ENCODE measurements at regions not wholly inside any gene's neighbourhood (a gene's known extent, or its start where the extent isn't known, plus 50 kb on each side); places are given as distances from the start of the nearest gene placed in this dataset.

DNA sequence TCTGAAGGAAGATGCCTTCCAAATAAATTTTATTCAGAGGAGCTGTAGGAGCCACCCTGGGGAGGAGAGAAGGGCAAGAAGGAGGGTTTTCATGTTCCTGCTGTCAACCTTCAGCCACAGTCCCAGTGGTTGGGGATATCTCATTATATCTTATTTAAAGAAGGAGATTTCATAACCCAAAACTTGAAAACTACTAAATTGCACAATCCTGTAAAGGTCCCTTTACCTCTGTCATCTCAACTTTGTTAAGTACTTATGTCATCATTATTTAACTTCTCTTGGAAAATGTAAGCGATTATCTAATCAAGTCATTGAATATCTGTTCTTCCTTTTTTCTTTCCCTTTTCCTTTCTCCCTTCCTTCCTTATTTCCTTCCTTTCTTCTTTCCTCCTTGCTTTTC, 794.5 kb upstream of the IGFBP3 start:
- Histone ChIP-seq H2BK12ac (ENCODE audit: low read depth, low read length) (no peak overlapping the region), H2AK5ac (ENCODE audit: low read depth, low read length) (no peak overlapping the region), H2AFZ (ENCODE audit: low read length) (no peak overlapping the region), H3K9ac (replicated peaks in 1 of 4; ENCODE audit: extremely low read depth in 1 of 4, low read depth in 3 of 4, low read length in 3 of 4) (no peak overlapping the region), H3K23ac (ENCODE audit: insufficient read length) (no peak overlapping the region), H3K4me2 (ENCODE audit: insufficient read depth in 1 of 2, low read depth in 2 of 2, low read length in 2 of 2) (no peak overlapping the region), H3K4me3 (ENCODE audit: extremely low read depth in 1 of 4, insufficient read depth in 2 of 4, low read depth in 3 of 4, low read length in 4 of 4) (no peak overlapping the region), H3K56ac (replicated peaks; ENCODE audit: insufficient read length, low read depth, low read length) (no peak overlapping the region), H3K4me1 (replicated peaks in 1 of 4; ENCODE audit: control insufficient read depth in 3 of 4, insufficient read depth in 4 of 4, low read length in 3 of 4) (no peaks in the 10 kb centered on the region), H2BK120ac (replicated peaks; ENCODE audit: low read depth, low read length) (no peak overlapping the region), H3K14ac (ENCODE audit: insufficient read length) (no peak overlapping the region), H4K91ac (replicated peaks; ENCODE audit: insufficient read length, low read length) (no peak overlapping the region), H2BK15ac (ENCODE audit: low read length) (no peak overlapping the region), H3K27ac (ENCODE audit: low read depth, low read length) (no peak overlapping the region), H2BK5ac (ENCODE audit: low read depth, low read length) (no peak overlapping the region), H3K27me3 (replicated peaks in 1 of 4; ENCODE audit: control insufficient read depth in 3 of 4, extremely low read depth in 1 of 4, insufficient read depth in 3 of 4, low read length in 3 of 4) (no peaks in the 10 kb centered on the region), H3K79me1 (ENCODE audit: low read depth, low read length) (no peaks in the 10 kb centered on the region), H3K18ac (ENCODE audit: extremely low read depth, low read length) (no peak overlapping the region), H4K20me1 (replicated peaks in 1 of 2; ENCODE audit: control insufficient read depth in 1 of 2, insufficient read depth in 2 of 2, low read length in 2 of 2) (no peaks in the 10 kb centered on the region), H3K23me2 (ENCODE audit: low read depth, low read length) (no peaks in the 10 kb centered on the region), H3K4ac (replicated peaks; ENCODE audit: insufficient read length, low read depth, low read length) (no peak overlapping the region), H4K8ac (ENCODE audit: extremely low read depth, insufficient read depth, low read length) (no peak overlapping the region), H3K9me3 (ENCODE audit: insufficient read depth in 2 of 2, low read depth in 1 of 2, low read length in 1 of 2) (no peaks in the 10 kb centered on the region), H2BK20ac (ENCODE audit: low read length) (no peak overlapping the region), H4K5ac (ENCODE audit: insufficient read length, low read depth, low read length) (no peak overlapping the region), H3K36me3 (ENCODE audit: control insufficient read depth in 2 of 4, insufficient read depth in 4 of 4, low read length in 3 of 4) (no peaks in the 10 kb centered on the region), H3K79me2 (ENCODE audit: control insufficient read depth in 1 of 2, insufficient read depth in 2 of 2, low read length in 2 of 2) (no peaks in the 10 kb centered on the region)
- ChIA-PET CTCF (ENCODE audit: partially characterized antibody) (no interaction called here), POLR2A (ENCODE audit: partially characterized antibody) (no interaction called here)
- TF ChIP-seq MAFK (IDR thresholded peaks at IDR 0.05; ENCODE audit: low read depth, low read length) (no peak), RFX5 (IDR thresholded peaks at IDR 0.05; ENCODE audit: borderline replicate concordance, low read depth, low read length) (no peak), BRCA1 (IDR thresholded peaks at IDR 0.05; ENCODE audit: low read depth, low read length) (no peak), JUN (IDR thresholded peaks at IDR 0.05; ENCODE audit: low read depth, low read length) (no peak), CHD1 (IDR thresholded peaks at IDR 0.05; ENCODE audit: low read depth, low read length) (no peak), EZH2 (IDR thresholded peaks at IDR 0.05; ENCODE audit: low read depth, low read length, severe bottlenecking) (no peak), ZNF274 (IDR thresholded peaks at IDR 0.05; ENCODE audit: borderline replicate concordance, extremely low read depth, low read length) (no peak), SUZ12 (IDR thresholded peaks at IDR 0.05; ENCODE audit: low read length) (no peak)
- TF ChIP-seq, protein P1, sequence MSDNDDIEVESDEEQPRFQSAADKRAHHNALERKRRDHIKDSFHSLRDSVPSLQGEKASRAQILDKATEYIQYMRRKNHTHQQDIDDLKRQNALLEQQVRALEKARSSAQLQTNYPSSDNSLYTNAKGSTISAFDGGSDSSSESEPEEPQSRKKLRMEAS (IDR thresholded peaks at IDR 0.05), result no peak
- no peak for FAIRE-seq
- WGBS, 2 experiments (ENCODE audit: extremely low coverage in 1 of 2, insufficient coverage in 1 of 2, insufficient read length in 1 of 2, insufficient replicate concordance in 2 of 2, low coverage in 1 of 2, low lambda C conversion rate in 2 of 2, missing lambda C conversion rate in 1 of 2), result 94% methylated on average over 1 of the region's 1 CpG; no CpG with 5 or more reads in 1 of the 2 experiments
- no peak for DNase-seq (ENCODE audit: low read depth in 1 of 2, low spot score in 2 of 2)

Data from H1 (cell line).